Upper lobe of right lung (tissue), 1 donor: ENCODE measurements at regions not wholly inside any gene's neighbourhood (a gene's known extent, or its start where the extent isn't known, plus 50 kb on each side); places are given as distances from the start of the nearest gene placed in this dataset.

Experiments
- ATAC-seq: fragments of 200-7000 bp; cut with Tn5 transposase; one replicate; pipeline ENCODE4 v1.9.1; 2020; ENCODE audit warnings: mild to moderate bottlenecking, moderate library complexity
- DNase-seq: peaks from one replicate; pipeline ENCODE4 v3.0.0-alpha.2; 2020
- H3K27ac ChIP-seq: fragments of 200-600 bp; one replicate; pipeline ENCODE4 v1.8.0; 2022
- H3K27me3 ChIP-seq: fragments of 200-600 bp; one replicate; pipeline ENCODE4 v1.8.0; 2022; ENCODE audit warnings: mild to moderate bottlenecking
- H3K36me3 ChIP-seq: fragments of 200-600 bp; one replicate; pipeline ENCODE4 v1.8.0; 2022
- H3K4me1 ChIP-seq: fragments of 200-600 bp; one replicate; pipeline ENCODE4 v1.8.0; 2022
- H3K4me3 ChIP-seq: fragments of 200-600 bp; one replicate; pipeline ENCODE4 v1.8.0; 2022; ENCODE audit warnings: mild to moderate bottlenecking
- H3K9me3 ChIP-seq: fragments of 200-600 bp; one replicate; pipeline ENCODE4 v1.8.0; 2022
- CTCF ChIP-seq: fragments of 200-600 bp; IDR thresholded peaks from one replicate; pipeline ENCODE4 v1.8.0; 2022; ENCODE audit warnings: antibody characterized with exemption
- intact Hi-C: fragments of 100-400 bp; cut with DNase I; formaldehyde crosslinking; loops from one replicate; pipeline ENCODE4 v1.11.0; 2022
- donor health status: DM: no; HTN: yes; CAD: no; lungs with severe emphysema.

- no peak for TF ChIP-seq CTCF
- Histone ChIP-seq H3K27ac (no peak overlapping the region), H3K9me3 (no peaks in the 10 kb centered on the region), H3K27me3 (no peaks in the 10 kb centered on the region), H3K36me3 (no peaks in the 10 kb centered on the region), H3K4me3 (no peak overlapping the region), H3K4me1 (no peaks in the 10 kb centered on the region)
- no peak for ATAC-seq
- no peak for DNase-seq
- intact Hi-C loops: no loop called here
Observed at GRCh38 chr11:92524542-92524941, 299.9 kb downstream of the FAT3 start.

- H3K4me1 ChIP-seq: no peaks in the 10 kb centered on the region
- DNase-seq: no peak
- no peaks in the 10 kb centered on the region for H3K9me3 ChIP-seq
- H3K27me3 ChIP-seq: no peaks in the 10 kb centered on the region
- no peak for ATAC-seq
- no peak overlapping the region for H3K4me3 ChIP-seq
- no peaks in the 10 kb centered on the region for H3K36me3 ChIP-seq
- no peak overlapping the region for H3K27ac ChIP-seq
- intact Hi-C loops: no loop called here
- no peak for TF ChIP-seq CTCF
Observed at GRCh38 chr11:92527467-92527866, 302.8 kb downstream of the FAT3 start.

- no peak overlapping the region for H3K4me3 ChIP-seq
- no peaks in the 10 kb centered on the region for H3K4me1 ChIP-seq
- TF ChIP-seq CTCF: no peak
- no peaks in the 10 kb centered on the region for H3K36me3 ChIP-seq
- ATAC-seq (no peak), DNase-seq (no peak)
- no peaks in the 10 kb centered on the region for H3K9me3 ChIP-seq
- H3K27ac ChIP-seq: no peak overlapping the region
- intact Hi-C loops: no loop called here
- no peaks in the 10 kb centered on the region for H3K27me3 ChIP-seq
Observed at GRCh38 chr11:92528001-92528400, 303.4 kb downstream of the FAT3 start.

GRCh38 chr11:92531065-92531739 lies 306.6 kb downstream of the FAT3 start:
- no peak for TF ChIP-seq CTCF
- no peak for ATAC-seq
- intact Hi-C loops: no loop called here

GRCh38 chr11:92533657-92534335 lies 309.2 kb downstream of the FAT3 start:
- Histone ChIP-seq H3K9me3 (no peaks in the 10 kb centered on the region), H3K27ac (no peak overlapping the region), H3K4me3 (no peak overlapping the region), H3K4me1 (no peaks in the 10 kb centered on the region), H3K36me3 (no peaks in the 10 kb centered on the region), H3K27me3 (no peaks in the 10 kb centered on the region)
- no peak for TF ChIP-seq CTCF
- DNase-seq (no peak), ATAC-seq (no peak)
- intact Hi-C loops: no loop called here

More at GRCh38 chr11:92531065-92531739, 306.6 kb downstream of the FAT3 start:
- Histone ChIP-seq H3K4me3 (no peak overlapping the region), H3K36me3 (no peaks in the 10 kb centered on the region), H3K4me1 (no peaks in the 10 kb centered on the region), H3K9me3 (no peaks in the 10 kb centered on the region), H3K27me3 (no peaks in the 10 kb centered on the region), H3K27ac (no peak overlapping the region)
- DNase-seq: no peak
